GM12878 (cell line): ENCODE measurements at regions not wholly inside any gene's neighbourhood (a gene's known extent, or its start where the extent isn't known, plus 50 kb on each side); places are given as distances from the start of the nearest gene placed in this dataset.

ENCODE experiments used
- ATAC-seq: fragments of 200-7000 bp; cut with Tn5 transposase; 3 replicates; pipeline ENCODE4 v1.9.1; 2020; ENCODE audit warnings: mild to moderate bottlenecking, moderate library complexity
- BruUV-seq: library from RNA; stranded (reverse); fragments of 400-500 nt; replicated peaks from 2 replicates; lab custom pipeline; 2021; lab: Mats Ljungman, UMichigan
- CTCF ChIA-PET: fragments of 300-600 bp; sonication (Branson Sonifier 250); formaldehyde crosslinking; extraction: SDS; loops from one replicate; lab custom pipeline; 2021; ENCODE audit warnings: inconsistent platforms; lab: Yijun Ruan, JAX
- POLR2A ChIA-PET: fragments of 350-600 bp; formaldehyde crosslinking; extraction: SDS; loops from one replicate; lab custom pipeline; 2021; ENCODE audit warnings: inconsistent platforms; lab: Charles Lee
- RAD21 ChIA-PET: fragments of 300-600 bp; sonication (Branson Sonifier 250); formaldehyde crosslinking; loops from one replicate; lab custom pipeline; 2023; ENCODE audit warnings: antibody characterized with exemption; ENCODE audit not compliant: unreplicated experiment; lab: Charles Lee
- SMC1A ChIA-PET: fragments of 300-600 bp; sonication (Branson Sonifier 250); formaldehyde crosslinking; loops from one replicate; lab custom pipeline; 2023; ENCODE audit not compliant: unreplicated experiment, uncharacterized antibody; lab: Charles Lee
- DNase-seq: peaks from one replicate; pipeline ENCODE4 v3.0.0-alpha.2; 2011; ENCODE audit warnings: low read depth, low spot score
- FAIRE-seq: peaks from 3 replicates; lab custom pipeline; 2011; peaks lifted over from hg19 to GRCh38; lab: Jason Lieb, UNC
- H2AFZ ChIP-seq: 2 replicates; pipeline ENCODE4 v1.6.0; 2011; ENCODE audit warnings: low read depth, low read length, control low read depth; ENCODE audit not compliant: control insufficient read depth
- H3K27ac ChIP-seq: 2 replicates; pipeline ENCODE4 v1.5.1; 2011; ENCODE audit warnings: control low read depth; ENCODE audit not compliant: control insufficient read depth, insufficient read depth
- H3K27me3 ChIP-seq, 2 experiments: replicated peaks in 1 of 2; 2 replicates each; pipeline versions ENCODE4 v1.6.0 to v1.6.1; 2011; ENCODE audit warnings: low read length in 1 of 2; ENCODE audit not compliant: control insufficient read depth in 2 of 2, insufficient read depth in 2 of 2
- H3K36me3 ChIP-seq, 2 experiments: 2 replicates each; pipeline ENCODE4 v1.5.1; 2011; ENCODE audit warnings: low read length in 1 of 2; ENCODE audit not compliant: control insufficient read depth in 2 of 2, insufficient read depth in 2 of 2
- H3K4me1 ChIP-seq: 2 replicates; pipeline ENCODE4 v1.6.1; 2011; ENCODE audit warnings: mild to moderate bottlenecking, low read length, moderate library complexity, mixed read lengths; ENCODE audit not compliant: control insufficient read depth, insufficient read depth
- H3K4me2 ChIP-seq: 2 replicates; pipeline ENCODE4 v1.6.0; 2011; ENCODE audit warnings: control low read depth; ENCODE audit not compliant: control insufficient read depth, insufficient read depth
- H3K4me3 ChIP-seq: fragments of 200-600 bp; sonication (generic); 2 replicates; pipeline ENCODE4 v1.5.1; 2016
- H3K79me2 ChIP-seq: 2 replicates; pipeline ENCODE4 v1.6.0; 2011; ENCODE audit warnings: low read length; ENCODE audit not compliant: control insufficient read depth, insufficient read depth
- H3K9ac ChIP-seq: 2 replicates; pipeline ENCODE4 v1.8.0; 2011; ENCODE audit warnings: low read length, control low read depth, mixed read lengths; ENCODE audit not compliant: control insufficient read depth, insufficient read depth
- H3K9me3 ChIP-seq: replicated peaks from 3 replicates; pipeline ENCODE4 v1.5.1; 2011; ENCODE audit warnings: mild to moderate bottlenecking, low read length; ENCODE audit not compliant: control insufficient read depth, insufficient read depth
- H4K20me1 ChIP-seq: 2 replicates; pipeline ENCODE4 v1.6.0; 2011; ENCODE audit not compliant: control insufficient read depth, insufficient read depth
- FOS ChIP-seq: IDR thresholded peaks from 3 replicates; pipeline ENCODE4 v1.6.1; 2011; ENCODE audit warnings: borderline replicate concordance; ENCODE audit not compliant: insufficient read length; ENCODE audit errors: extremely low read depth
- HCFC1 ChIP-seq: fragments of 150-350 bp; IDR thresholded peaks from 2 replicates; pipeline ENCODE4 v1.6.1; 2014; ENCODE audit warnings: low read length
- HDAC6 ChIP-seq: fragments of 200-600 bp; sonication (generic); IDR thresholded peaks from one replicate; pipeline ENCODE4 v1.8.0; 2017; ENCODE audit warnings: antibody characterized with exemption; ENCODE audit not compliant: unreplicated experiment
- KAT2A ChIP-seq: conservative IDR thresholded peaks from 2 replicates; pipeline ENCODE4 v1.6.1; 2011; ENCODE audit warnings: low read depth, low read length; ENCODE audit not compliant: control insufficient read depth
- LARP7 ChIP-seq: fragments of 450-650 bp; IDR thresholded peaks from 2 replicates; pipeline ENCODE4 v1.6.1; 2017; ENCODE audit warnings: mild to moderate bottlenecking
- MTA3 ChIP-seq: IDR thresholded peaks from 2 replicates; pipeline ENCODE4 v1.6.1; 2012; ENCODE audit warnings: low read length, inconsistent platforms, borderline replicate concordance
- MXI1 ChIP-seq: fragments of 150-350 bp; IDR thresholded peaks from 2 replicates; pipeline ENCODE4 v1.6.1; 2011; ENCODE audit warnings: low read depth, mild to moderate bottlenecking, inconsistent platforms, low read length, improper control_type of control experiment
- NR2F1 ChIP-seq: fragments of 450-650 bp; conservative IDR thresholded peaks from 2 replicates; pipeline ENCODE4 v1.6.1; 2017; ENCODE audit warnings: mild to moderate bottlenecking
- SIN3A ChIP-seq: IDR thresholded peaks from 2 replicates; pipeline ENCODE4 v1.6.1; 2012; ENCODE audit warnings: low read depth, low read length, improper control_type of control experiment
- STAT3 ChIP-seq: IDR thresholded peaks from 2 replicates; pipeline ENCODE4 v1.6.1; 2011; ENCODE audit warnings: low read depth, low read length, improper control_type of control experiment
- SUPT20H ChIP-seq: IDR thresholded peaks from 2 replicates; pipeline ENCODE4 v1.6.1; 2011; ENCODE audit warnings: low read depth, mild to moderate bottlenecking, low read length, moderate library complexity, borderline replicate concordance; ENCODE audit not compliant: control insufficient read depth
- TCF3 ChIP-seq: IDR thresholded peaks from 2 replicates; pipeline ENCODE4 v1.6.1; 2012; ENCODE audit warnings: low read depth, mild to moderate bottlenecking, low read length, borderline replicate concordance; ENCODE audit not compliant: insufficient read depth
- USF2 ChIP-seq: IDR thresholded peaks from 2 replicates; pipeline ENCODE4 v1.6.1; 2011; ENCODE audit warnings: low read depth, low read length, improper control_type of control experiment, borderline replicate concordance
- YY1 ChIP-seq: IDR thresholded peaks from 2 replicates; pipeline ENCODE4 v1.6.1; 2011; ENCODE audit warnings: low read depth, mild to moderate bottlenecking, low read length
- ZNF217 ChIP-seq: fragments of 450-650 bp; IDR thresholded peaks from 2 replicates; pipeline ENCODE4 v1.6.1; 2017; ENCODE audit warnings: antibody characterized with exemption, mild to moderate bottlenecking
- whole genome bisulfite sequencing: methylation state at CpG from one replicate; pipeline ENCODE4 v1.1.6; 2016; ENCODE audit warnings: low lambda C conversion rate; ENCODE audit not compliant: insufficient replicate concordance, insufficient coverage; ENCODE audit errors: missing lambda C conversion rate; 5-methylcytosine and 5-hydroxymethylcytosine counted together
- in situ Hi-C: fragments of 300-500 bp; cut with MboI; formaldehyde crosslinking; loops from 9 replicates; pipeline ENCODE4 v1.14.3; 2018; ENCODE audit warnings: mixed read lengths
- intact Hi-C: fragments of 100-400 bp; cut with micrococcal nuclease; formaldehyde crosslinking; loops from one replicate; pipeline ENCODE4 v1.14.2; 2022; ENCODE audit not compliant: unreplicated experiment
- TF ChIP-seq, protein P1 (sequence below): fragments of 450-650 bp; conservative IDR thresholded peaks from 2 replicates; pipeline ENCODE4 v1.6.1; 2017; ENCODE audit warnings: mild to moderate bottlenecking, moderate library complexity
- TF ChIP-seq, protein P2 (sequence below): fragments of 150-350 bp; IDR thresholded peaks from 2 replicates; pipeline ENCODE4 v1.6.1; 2014; ENCODE audit warnings: mild to moderate bottlenecking, low read depth, low read length

DNA sequence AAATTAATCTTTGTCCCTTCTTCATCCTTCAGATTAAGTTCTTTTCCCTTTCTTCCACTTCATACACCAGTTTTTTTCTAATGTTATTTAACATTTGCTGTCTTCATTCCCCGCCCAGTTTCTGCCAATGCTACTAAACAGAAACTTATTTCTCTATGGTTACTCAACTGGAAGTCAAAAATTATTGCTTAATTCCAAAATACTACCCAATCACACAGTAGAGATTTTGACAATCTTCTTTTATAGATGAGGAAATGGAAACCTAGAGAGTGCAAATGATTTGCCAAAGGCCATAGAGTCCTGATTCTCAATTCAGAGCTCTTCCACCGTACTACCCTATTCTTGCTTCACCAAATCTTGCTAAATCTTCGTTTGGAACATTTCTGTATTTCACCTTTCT is 58.1 kb upstream of the SH3GLB1 start:
- Histone ChIP-seq H3K79me2 (no peaks in the 10 kb centered on the region), H3K9ac (no peak overlapping the region), H3K36me3 (no peaks in the 10 kb centered on the region), H2AFZ (no peak overlapping the region), H3K9me3 (no peaks in the 10 kb centered on the region), H3K4me1 (no peaks in the 10 kb centered on the region), H3K27me3 (no peaks in the 10 kb centered on the region), H3K4me3 (no peak overlapping the region), H3K27ac (no peak overlapping the region), H3K4me2 (no peak overlapping the region), H4K20me1 (no peaks in the 10 kb centered on the region)
- in situ Hi-C loops (no loop called here), intact Hi-C loops (no loop called here)
- SMC1A ChIA-PET = interaction anchor here (0.7 kb wide), 1 partner anchor 541 kb away, joined by 4 read pairs; no protein-coding TSS in a partner anchor
- POLR2A ChIA-PET = no interaction called here
- CTCF ChIA-PET = no interaction called here
- WGBS = 28% methylated on average over 3 of the region's 3 CpGs
- ATAC-seq (no peak), FAIRE-seq (no peak)
- RAD21 ChIA-PET = no interaction called here
- no peak for TF ChIP-seq STAT3
- TF ChIP-seq, protein P1, sequence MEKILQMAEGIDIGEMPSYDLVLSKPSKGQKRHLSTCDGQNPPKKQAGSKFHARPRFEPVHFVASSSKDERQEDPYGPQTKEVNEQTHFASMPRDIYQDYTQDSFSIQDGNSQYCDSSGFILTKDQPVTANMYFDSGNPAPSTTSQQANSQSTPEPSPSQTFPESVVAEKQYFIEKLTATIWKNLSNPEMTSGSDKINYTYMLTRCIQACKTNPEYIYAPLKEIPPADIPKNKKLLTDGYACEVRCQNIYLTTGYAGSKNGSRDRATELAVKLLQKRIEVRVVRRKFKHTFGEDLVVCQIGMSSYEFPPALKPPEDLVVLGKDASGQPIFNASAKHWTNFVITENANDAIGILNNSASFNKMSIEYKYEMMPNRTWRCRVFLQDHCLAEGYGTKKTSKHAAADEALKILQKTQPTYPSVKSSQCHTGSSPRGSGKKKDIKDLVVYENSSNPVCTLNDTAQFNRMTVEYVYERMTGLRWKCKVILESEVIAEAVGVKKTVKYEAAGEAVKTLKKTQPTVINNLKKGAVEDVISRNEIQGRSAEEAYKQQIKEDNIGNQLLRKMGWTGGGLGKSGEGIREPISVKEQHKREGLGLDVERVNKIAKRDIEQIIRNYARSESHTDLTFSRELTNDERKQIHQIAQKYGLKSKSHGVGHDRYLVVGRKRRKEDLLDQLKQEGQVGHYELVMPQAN = no peak
- TF ChIP-seq HCFC1 = no peak
- no peak for TF ChIP-seq YY1
- no peak for TF ChIP-seq MTA3
- no peak for TF ChIP-seq HDAC6
- no peak for TF ChIP-seq USF2
- no peak for TF ChIP-seq ZNF217
- no peak for TF ChIP-seq SIN3A
- TF ChIP-seq SUPT20H = no peak
- TF ChIP-seq MXI1 = no peak
- TF ChIP-seq, protein P2, sequence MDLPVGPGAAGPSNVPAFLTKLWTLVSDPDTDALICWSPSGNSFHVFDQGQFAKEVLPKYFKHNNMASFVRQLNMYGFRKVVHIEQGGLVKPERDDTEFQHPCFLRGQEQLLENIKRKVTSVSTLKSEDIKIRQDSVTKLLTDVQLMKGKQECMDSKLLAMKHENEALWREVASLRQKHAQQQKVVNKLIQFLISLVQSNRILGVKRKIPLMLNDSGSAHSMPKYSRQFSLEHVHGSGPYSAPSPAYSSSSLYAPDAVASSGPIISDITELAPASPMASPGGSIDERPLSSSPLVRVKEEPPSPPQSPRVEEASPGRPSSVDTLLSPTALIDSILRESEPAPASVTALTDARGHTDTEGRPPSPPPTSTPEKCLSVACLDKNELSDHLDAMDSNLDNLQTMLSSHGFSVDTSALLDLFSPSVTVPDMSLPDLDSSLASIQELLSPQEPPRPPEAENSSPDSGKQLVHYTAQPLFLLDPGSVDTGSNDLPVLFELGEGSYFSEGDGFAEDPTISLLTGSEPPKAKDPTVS = no peak
- TF ChIP-seq TCF3 = no peak
- TF ChIP-seq LARP7 = no peak
- no peak for TF ChIP-seq NR2F1
- TF ChIP-seq FOS = no peak
- TF ChIP-seq KAT2A = no peak
- TF ChIP-seq, all 136 proteins: peak for 0
- no peak for DNase-seq
- BruUV-seq = no TSS peak
